PFSK-1 (cell line): ENCODE measurements at regions not wholly inside any gene's neighbourhood (a gene's known extent, or its start where the extent isn't known, plus 50 kb on each side); places are given as distances from the start of the nearest gene placed in this dataset.

ENCODE experiments used
- FOXP2 ChIP-seq: optimal IDR thresholded peaks from 2 replicates; pipeline ENCODE3; 2011; ENCODE audit warnings: borderline replicate concordance, control low read depth, inconsistent platforms; ENCODE audit not compliant: insufficient read depth; ENCODE audit errors: extremely low read length, extremely low read depth
- POLR2AphosphoS5 ChIP-seq: IDR thresholded peaks from 2 replicates; pipeline ENCODE4 v1.6.1; 2012; ENCODE audit warnings: low read depth, mild to moderate bottlenecking, control low read depth, low read length, moderate library complexity
- REST ChIP-seq, 2 experiments: IDR thresholded peaks; 2 replicates each; pipeline versions ENCODE4 v1.6.1 to v1.8.0; 2011 to 2012; ENCODE audit warnings: low read depth in 2 of 2, low read length in 2 of 2, control low read depth in 1 of 2, inconsistent platforms in 1 of 2, mild to moderate bottlenecking in 1 of 2, moderate library complexity in 1 of 2; ENCODE audit not compliant: insufficient read depth in 1 of 2
- SIN3A ChIP-seq: IDR thresholded peaks from 2 replicates; pipeline ENCODE4 v1.6.1; 2012; ENCODE audit warnings: mild to moderate bottlenecking, low read length, moderate library complexity, borderline replicate concordance; ENCODE audit not compliant: insufficient read depth
- TAF1 ChIP-seq: IDR thresholded peaks from 2 replicates; pipeline ENCODE4 v1.6.1; 2012; ENCODE audit warnings: low read length, control low read depth, borderline replicate concordance; ENCODE audit not compliant: insufficient read depth

GRCh38 chr3:104566054-104566453 lies 800.7 kb upstream of the ALCAM start:
- no peak for TF ChIP-seq TAF1
- TF ChIP-seq POLR2AphosphoS5, result no peak
- no peak for TF ChIP-seq REST (IDR thresholded peaks at IDR 0.05; ENCODE audit: insufficient read depth in 1 of 2, low read depth in 2 of 2, low read length in 2 of 2)
- TF ChIP-seq SIN3A, result no peak
- no peak for TF ChIP-seq FOXP2

- TF ChIP-seq TAF1, result no peak
- TF ChIP-seq SIN3A, result no peak
- TF ChIP-seq POLR2AphosphoS5, result no peak
- no peak for TF ChIP-seq REST (IDR thresholded peaks at IDR 0.05; ENCODE audit: insufficient read depth in 1 of 2, low read depth in 2 of 2, low read length in 2 of 2)
- TF ChIP-seq FOXP2, result no peak
Measured at GRCh38 chr3:104575634-104576033, 791.1 kb upstream of the ALCAM start.

GRCh38 chr3:104578558-104578957 lies 788.2 kb upstream of the ALCAM start:
- TF ChIP-seq FOXP2 (no peak), TAF1 (no peak), SIN3A (no peak), POLR2AphosphoS5 (no peak), REST (IDR thresholded peaks at IDR 0.05; ENCODE audit: insufficient read depth in 1 of 2, low read depth in 2 of 2, low read length in 2 of 2) (no peak)

- TF ChIP-seq SIN3A (no peak), FOXP2 (no peak), POLR2AphosphoS5 (no peak), REST (IDR thresholded peaks at IDR 0.05; ENCODE audit: insufficient read depth in 1 of 2, low read depth in 2 of 2, low read length in 2 of 2) (no peak), TAF1 (no peak)
Measured at GRCh38 chr3:104582092-104582491, 784.6 kb upstream of the ALCAM start.

GRCh38 chr3:104584682-104585081 lies 782.0 kb upstream of the ALCAM start:
- TF ChIP-seq FOXP2 (no peak), REST (IDR thresholded peaks at IDR 0.05; ENCODE audit: insufficient read depth in 1 of 2, low read depth in 2 of 2, low read length in 2 of 2) (no peak), SIN3A (no peak), POLR2AphosphoS5 (no peak), TAF1 (no peak)
